Lung (tissue), 11 donors: ENCODE measurements at regions not wholly inside any gene's neighbourhood (a gene's known extent, or its start where the extent isn't known, plus 50 kb on each side); places are given as distances from the start of the nearest gene placed in this dataset.
A peak's percentile ranks its signal among the peaks of the same experiment; 100 is the strongest.
"Not testable (repeated sequence)": the region's sequence is repeated elsewhere in the genome, so short reads cannot be mapped to it uniquely, and the experiment has no call there.

Experiments
- ATAC-seq: fragments of 200-7000 bp; cut with Tn5 transposase; one replicate; pipeline ENCODE4 v1.9.1; 2020; ENCODE audit warnings: moderate number of reproducible peaks; ENCODE audit not compliant: insufficient read depth, low FRiP score
- DNase-seq, 3 donors: peaks; one replicate each; pipeline ENCODE4 v3.0.0-alpha.2; 2013 to 2017
- H3K27ac ChIP-seq, 2 donors: one replicate each; pipeline ENCODE4 v1.5.1; 2013; ENCODE audit warnings: mild to moderate bottlenecking in 2 of 2, moderate library complexity in 2 of 2, control low read depth in 1 of 2, inconsistent platforms in 1 of 2, low read depth in 1 of 2, low read length in 1 of 2
- H3K27me3 ChIP-seq, 3 donors: one replicate each; pipeline ENCODE4 v1.5.1; 2013; ENCODE audit warnings: low read length in 2 of 3; ENCODE audit not compliant: control insufficient read depth in 3 of 3, insufficient read depth in 3 of 3
- H3K36me3 ChIP-seq, 4 donors: one replicate each; pipeline ENCODE4 v1.5.1; 2013; ENCODE audit warnings: low read length in 4 of 4, mild to moderate bottlenecking in 1 of 4, moderate library complexity in 1 of 4; ENCODE audit not compliant: control insufficient read depth in 4 of 4, insufficient read depth in 4 of 4
- H3K4me1 ChIP-seq, 5 donors: one replicate each; pipeline ENCODE4 v1.5.1; 2013; ENCODE audit warnings: low read length in 5 of 5, mild to moderate bottlenecking in 2 of 5, moderate library complexity in 1 of 5; ENCODE audit not compliant: control insufficient read depth in 5 of 5, insufficient read depth in 5 of 5
- H3K4me3 ChIP-seq: one replicate; pipeline ENCODE4 v1.5.1; 2013; ENCODE audit warnings: mild to moderate bottlenecking, control low read depth, moderate library complexity
- H3K9ac ChIP-seq, 2 donors: one replicate each; pipeline ENCODE4 v1.5.1; 2013; ENCODE audit warnings: low read length in 2 of 2, control low read depth in 1 of 2; ENCODE audit not compliant: insufficient read depth in 1 of 2
- H3K9me3 ChIP-seq, 4 donors: one replicate each; pipeline ENCODE4 v1.5.1; 2013; ENCODE audit warnings: low read length in 3 of 4, mild to moderate bottlenecking in 1 of 4, moderate library complexity in 1 of 4; ENCODE audit not compliant: control insufficient read depth in 4 of 4, insufficient read depth in 3 of 4
- WGBS, 2 donors: extraction: QIAGEN DNeasy Blood & Tissue Kit; methylation state at CpG; one replicate each; pipeline ENCODE4 v1.1.7; 2013; 5-methylcytosine and 5-hydroxymethylcytosine counted together
- TF ChIP-seq, protein P1 (sequence below): IDR thresholded peaks from 2 replicates; pipeline ENCODE4 v1.5.1; 2012; ENCODE audit warnings: mild to moderate bottlenecking; ENCODE audit errors: control extremely low read depth, extremely low read depth
- donor health status: control.
- donor health status: control.
- donor health status: Bipolar disorder and iron deficiency.
- donor health status: healthy.
- donor health status: DM: yes; HTN: yes; CAD: no.

DNA sequence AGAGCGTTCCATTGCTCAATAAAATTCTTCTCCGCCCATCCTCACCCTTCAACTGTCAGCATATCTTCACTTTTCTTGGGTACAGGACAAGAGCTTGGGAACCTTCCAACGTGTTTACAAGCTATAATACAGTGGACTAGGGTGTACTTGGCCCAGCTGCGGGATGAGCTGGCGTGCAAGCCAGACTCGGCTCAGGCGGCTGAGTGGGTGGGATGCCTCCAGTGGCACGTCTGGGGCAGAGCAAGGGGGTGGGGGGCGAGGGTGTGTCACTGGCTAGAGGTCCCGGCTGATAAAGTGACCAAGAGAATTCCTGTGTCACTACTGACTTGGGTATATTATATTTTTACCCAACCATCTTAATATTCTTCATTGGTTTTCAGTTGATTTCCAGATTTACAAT is 179.7 kb downstream of the EVA1A start:
- no peaks in the 10 kb centered on the region for H3K27me3 ChIP-seq
- TF ChIP-seq, protein P1, sequence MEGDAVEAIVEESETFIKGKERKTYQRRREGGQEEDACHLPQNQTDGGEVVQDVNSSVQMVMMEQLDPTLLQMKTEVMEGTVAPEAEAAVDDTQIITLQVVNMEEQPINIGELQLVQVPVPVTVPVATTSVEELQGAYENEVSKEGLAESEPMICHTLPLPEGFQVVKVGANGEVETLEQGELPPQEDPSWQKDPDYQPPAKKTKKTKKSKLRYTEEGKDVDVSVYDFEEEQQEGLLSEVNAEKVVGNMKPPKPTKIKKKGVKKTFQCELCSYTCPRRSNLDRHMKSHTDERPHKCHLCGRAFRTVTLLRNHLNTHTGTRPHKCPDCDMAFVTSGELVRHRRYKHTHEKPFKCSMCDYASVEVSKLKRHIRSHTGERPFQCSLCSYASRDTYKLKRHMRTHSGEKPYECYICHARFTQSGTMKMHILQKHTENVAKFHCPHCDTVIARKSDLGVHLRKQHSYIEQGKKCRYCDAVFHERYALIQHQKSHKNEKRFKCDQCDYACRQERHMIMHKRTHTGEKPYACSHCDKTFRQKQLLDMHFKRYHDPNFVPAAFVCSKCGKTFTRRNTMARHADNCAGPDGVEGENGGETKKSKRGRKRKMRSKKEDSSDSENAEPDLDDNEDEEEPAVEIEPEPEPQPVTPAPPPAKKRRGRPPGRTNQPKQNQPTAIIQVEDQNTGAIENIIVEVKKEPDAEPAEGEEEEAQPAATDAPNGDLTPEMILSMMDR = no peak
- ATAC-seq (no peak), DNase-seq (no peak)
- no peak overlapping the region for H3K9ac ChIP-seq
- no peak overlapping the region for H3K27ac ChIP-seq
- H3K9me3 ChIP-seq = peaks cover 0 to 2% (median 0%) of the 10 kb centered on the region in 4 donors
- no peak overlapping the region for H3K4me3 ChIP-seq
- 81 to 86% methylated on average over 10 of the region's 10 CpGs for WGBS, 2 donors
- H3K36me3 ChIP-seq = no peaks in the 10 kb centered on the region
- H3K4me1 ChIP-seq = no peaks in the 10 kb centered on the region

DNA sequence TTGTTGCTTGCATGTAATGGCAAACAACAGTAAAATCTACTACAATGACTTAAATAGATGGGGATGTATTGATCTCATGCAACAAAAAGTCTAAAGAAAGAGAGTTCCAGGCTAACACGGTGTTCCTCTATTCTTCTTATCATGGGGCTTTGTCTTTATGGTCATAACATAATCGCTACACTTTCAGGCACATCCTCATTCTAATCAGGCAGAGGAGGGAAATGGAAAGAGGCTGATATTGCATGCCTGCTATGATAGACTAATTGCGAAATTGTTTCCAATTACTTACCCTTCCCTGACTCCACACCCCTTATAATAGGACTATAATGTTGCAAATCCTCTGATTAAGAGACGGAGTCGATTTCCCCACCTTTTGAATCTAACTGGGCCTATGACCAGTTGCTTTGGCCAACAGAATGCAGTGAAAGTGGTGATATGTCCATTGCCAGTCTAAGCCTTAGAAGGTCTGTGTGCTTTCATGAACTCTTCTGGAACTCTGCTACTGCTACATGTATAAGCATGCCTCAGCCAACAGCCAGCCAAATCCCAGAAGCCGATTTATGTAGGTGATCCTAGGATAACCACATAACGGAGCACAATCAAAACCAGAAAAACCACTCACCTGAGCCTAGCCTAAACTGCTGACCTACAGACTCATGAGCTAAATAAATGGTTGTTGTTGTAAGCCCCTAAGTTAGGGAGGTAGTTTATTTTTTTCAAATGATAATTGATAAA is 180.3 kb upstream of the TACR1 start:
- Histone ChIP-seq H3K9me3 (peaks cover 0 to 3% (median 0%) of the 10 kb centered on the region in 4 donors), H3K27me3 (no peaks in the 10 kb centered on the region), H3K27ac (no peak overlapping the region), H3K4me3 (no peak overlapping the region), H3K9ac (no peak overlapping the region), H3K4me1 (peaks cover 0 to under 1% (median 0%) of the 10 kb centered on the region in 5 donors), H3K36me3 (no peaks in the 10 kb centered on the region)
- 73 to 76% methylated on average over 7 of the region's 7 CpGs for WGBS, 2 donors
- ATAC-seq (no peak), DNase-seq (no peak)
- TF ChIP-seq, protein P1 = no peak

DNA sequence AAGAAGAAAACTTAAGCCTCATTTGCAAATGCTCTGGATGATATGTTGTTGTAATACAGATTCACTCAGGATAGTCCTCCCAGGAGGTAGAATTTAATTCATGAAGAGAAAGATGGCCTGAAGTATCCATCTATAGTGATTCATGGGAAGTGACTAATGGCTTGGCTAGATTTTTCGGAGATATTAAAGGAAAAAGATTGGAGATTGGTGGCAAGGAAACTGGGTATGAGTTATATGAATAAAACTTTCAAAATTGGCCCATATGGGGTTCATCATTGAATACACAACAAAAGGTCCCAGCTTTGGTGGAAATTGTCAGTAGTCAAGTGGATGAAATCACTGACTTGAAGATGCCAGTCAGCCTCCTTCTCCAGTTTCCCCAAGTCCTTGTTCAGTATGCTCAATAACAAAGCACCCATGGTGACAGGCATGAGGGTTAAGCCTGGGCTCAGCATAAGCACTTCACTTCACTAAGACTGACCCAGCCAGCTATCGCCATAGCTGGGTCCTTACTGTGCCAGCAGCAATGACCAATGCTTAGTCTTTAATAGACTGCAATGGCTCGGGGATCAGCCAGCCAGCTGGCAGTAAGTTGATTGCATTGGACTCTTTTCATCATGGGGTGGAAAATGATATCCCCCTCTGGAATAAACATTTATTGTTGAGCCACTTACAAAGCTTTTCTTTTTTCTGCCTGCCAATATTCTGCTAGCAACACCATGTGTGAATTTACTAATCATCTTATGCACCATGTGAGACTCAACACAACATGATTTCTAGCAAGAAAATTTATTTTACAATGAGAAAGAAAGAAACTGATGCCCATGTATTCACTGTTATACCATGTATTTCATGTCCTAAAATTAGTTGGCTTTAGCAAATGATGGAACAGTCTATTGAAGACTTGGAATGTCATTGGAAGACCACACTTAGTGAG is 176.6 kb upstream of the TACR1 start:
- TF ChIP-seq, protein P1 = no peak
- Histone ChIP-seq H3K36me3 (no peaks in the 10 kb centered on the region), H3K4me1 (peaks cover 0 to 3% (median 0%) of the 10 kb centered on the region in 5 donors), H3K4me3 (no peak overlapping the region), H3K9me3 (peaks cover 0 to 7% (median 0%) of the 10 kb centered on the region in 4 donors), H3K9ac (no peak overlapping the region), H3K27ac (no peak overlapping the region), H3K27me3 (no peaks in the 10 kb centered on the region)
- peak in 1 of 3 donors; percentile 2 for DNase-seq
- ATAC-seq = no peak
- 78 to 85% methylated on average over 3 of the region's 3 CpGs for WGBS, 2 donors

DNA sequence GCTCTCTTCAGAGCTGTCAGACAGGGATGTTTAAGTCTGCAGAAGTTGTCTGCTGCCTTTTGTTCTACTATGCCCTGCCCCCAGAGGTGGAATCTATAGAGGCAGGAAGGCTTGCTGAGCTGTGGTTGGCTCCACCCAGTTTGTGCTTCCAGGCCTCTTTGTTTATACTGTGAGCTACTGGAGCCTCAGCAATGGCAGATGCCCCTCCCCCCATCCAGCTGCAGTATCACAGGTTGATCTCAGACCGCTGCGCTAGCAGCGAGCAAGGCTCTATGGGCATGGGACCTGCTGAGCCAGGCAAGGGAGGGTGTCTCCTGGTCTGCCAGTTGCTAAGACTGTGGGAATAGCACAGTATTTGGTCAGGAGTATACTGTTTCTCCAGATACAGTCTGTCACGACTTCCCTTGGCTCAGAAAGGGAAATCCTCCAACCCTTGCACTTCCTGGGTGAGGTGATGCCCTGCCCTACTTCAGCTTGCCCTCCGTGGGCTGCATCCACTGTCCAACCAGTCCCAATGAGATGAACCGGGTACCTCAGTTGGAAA is 175.2 kb upstream of the TACR1 start:
- H3K36me3 ChIP-seq, ATAC-seq, H3K27me3 ChIP-seq, H3K9ac ChIP-seq, H3K4me3 ChIP-seq, H3K4me1 ChIP-seq, H3K9me3 ChIP-seq, H3K27ac ChIP-seq: not testable (repeated sequence)
- WGBS, 2 donors = 59 to 68% methylated on average over 6 of the region's 6 CpGs
- peak; percentile 20 to 42 (median 21) for DNase-seq
